Central memory CD8-positive, alpha-beta T cell (primary cell): ENCODE measurements at regions not wholly inside any gene's neighbourhood (a gene's known extent, or its start where the extent isn't known, plus 50 kb on each side); places are given as distances from the start of the nearest gene placed in this dataset.

Source experiments
- ATAC-seq: fragments of 150-1000 bp; cut with Tn5 transposase; replicated peaks from 2 replicates; pipeline ENCODE4 v1.10.0; 2022; ENCODE audit warnings: mild to moderate bottlenecking, moderate FRiP score, moderate number of reproducible peaks; ENCODE audit not compliant: poor library complexity, severe bottlenecking; ENCODE audit errors: extremely low read depth
- DNase-seq, 2 donors: peaks; one replicate each; pipeline ENCODE4 v3.0.0; 2021; ENCODE audit warnings: low spot score in 2 of 2
- H3K27ac Mint-ChIP-seq: one replicate; pipeline ENCODE4 v1.8.0; 2022; ENCODE audit warnings: low read depth, mild to moderate bottlenecking, moderate library complexity, mixed read lengths
- H3K27me3 Mint-ChIP-seq: one replicate; pipeline ENCODE4 v1.8.0; 2022; ENCODE audit warnings: mixed read lengths
- H3K36me3 Mint-ChIP-seq: one replicate; pipeline ENCODE4 v1.8.0; 2022; ENCODE audit warnings: mild to moderate bottlenecking, moderate library complexity, mixed read lengths; ENCODE audit not compliant: insufficient read depth
- H3K4me1 Mint-ChIP-seq: one replicate; pipeline ENCODE4 v1.8.0; 2022; ENCODE audit warnings: mixed read lengths
- H3K4me3 Mint-ChIP-seq: one replicate; pipeline ENCODE4 v1.8.0; 2022; ENCODE audit warnings: mild to moderate bottlenecking, moderate library complexity, mixed read lengths
- H3K9me3 Mint-ChIP-seq: one replicate; pipeline ENCODE4 v1.8.0; 2022; ENCODE audit warnings: mixed read lengths

GRCh38 chr11:41996533-41996932 is 537.1 kb upstream of the LRRC4C start:
- Mint-ChIP-seq H3K27me3 (no peaks in the 10 kb centered on the region), H3K36me3 (no peaks in the 10 kb centered on the region), H3K4me3 (no peak overlapping the region), H3K9me3 (peaks cover 7% of the 10 kb centered on the region), H3K27ac (no peak overlapping the region), H3K4me1 (no peaks in the 10 kb centered on the region)
- DNase-seq, result no peak
- no peak for ATAC-seq

- no peak overlapping the region for H3K27ac Mint-ChIP-seq
- H3K36me3 Mint-ChIP-seq, result no peaks in the 10 kb centered on the region
- no peak for DNase-seq
Measured at GRCh38 chr11:41997844-41998401, 538.5 kb upstream of the LRRC4C start.

DNA sequence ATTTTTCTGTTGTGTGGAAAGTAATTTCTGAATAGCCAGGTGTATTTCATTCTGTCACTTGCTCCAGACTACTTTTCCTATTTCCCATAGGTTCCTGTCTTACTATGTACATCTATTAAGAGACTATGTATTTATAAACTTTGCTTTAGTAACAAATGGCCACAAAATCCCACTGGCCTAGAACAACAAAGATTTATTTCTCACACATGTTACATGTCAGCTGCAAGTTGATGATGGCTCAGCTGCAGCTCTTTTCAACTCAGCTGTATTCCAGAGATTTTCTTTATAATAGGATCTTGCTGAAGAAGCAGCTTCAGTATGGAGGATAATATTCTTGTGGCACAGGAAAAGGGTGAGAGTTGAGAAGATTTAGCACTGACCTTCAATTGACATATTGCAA is 539.6 kb upstream of the LRRC4C start:
- Mint-ChIP-seq H3K4me1 (no peaks in the 10 kb centered on the region), H3K36me3 (no peaks in the 10 kb centered on the region), H3K27me3 (no peaks in the 10 kb centered on the region), H3K9me3 (peaks cover 6% of the 10 kb centered on the region), H3K4me3 (no peak overlapping the region), H3K27ac (no peak overlapping the region)
- ATAC-seq (no peak), DNase-seq (no peak)

More at GRCh38 chr11:41997844-41998401, 538.5 kb upstream of the LRRC4C start:
- H3K4me3 Mint-ChIP-seq, result no peak overlapping the region
- ATAC-seq, result no peak
- no peaks in the 10 kb centered on the region for H3K4me1 Mint-ChIP-seq
- H3K9me3 Mint-ChIP-seq, result peaks cover 7% of the 10 kb centered on the region
- no peaks in the 10 kb centered on the region for H3K27me3 Mint-ChIP-seq

- ATAC-seq (no peak), DNase-seq (no peak)
- Mint-ChIP-seq H3K27ac (no peak overlapping the region), H3K4me1 (no peaks in the 10 kb centered on the region), H3K36me3 (no peaks in the 10 kb centered on the region), H3K27me3 (no peaks in the 10 kb centered on the region), H3K9me3 (peaks cover 6% of the 10 kb centered on the region), H3K4me3 (no peak overlapping the region)
Measured at GRCh38 chr11:42003801-42004200, 544.3 kb upstream of the LRRC4C start.

- no peak overlapping the region for H3K4me3 Mint-ChIP-seq
- H3K27ac Mint-ChIP-seq, result no peak overlapping the region
- no peaks in the 10 kb centered on the region for H3K36me3 Mint-ChIP-seq
- no peak for ATAC-seq
- H3K27me3 Mint-ChIP-seq, result no peaks in the 10 kb centered on the region
- DNase-seq, result no peak
- peaks cover 21% of the 10 kb centered on the region for H3K9me3 Mint-ChIP-seq
- H3K4me1 Mint-ChIP-seq, result no peaks in the 10 kb centered on the region
Measured at GRCh38 chr11:42006766-42007165, 547.3 kb upstream of the LRRC4C start.

- no peaks in the 10 kb centered on the region for H3K36me3 Mint-ChIP-seq
- H3K4me1 Mint-ChIP-seq, result no peaks in the 10 kb centered on the region
- no peak for ATAC-seq
- no peaks in the 10 kb centered on the region for H3K27me3 Mint-ChIP-seq
- no peak overlapping the region for H3K4me3 Mint-ChIP-seq
- H3K9me3 Mint-ChIP-seq, result peaks cover 28% of the 10 kb centered on the region
- no peak for DNase-seq
- no peak overlapping the region for H3K27ac Mint-ChIP-seq
Measured at GRCh38 chr11:42012271-42012670, 552.8 kb upstream of the LRRC4C start.

- Mint-ChIP-seq H3K4me1 (no peaks in the 10 kb centered on the region), H3K27ac (no peak overlapping the region), H3K27me3 (no peaks in the 10 kb centered on the region), H3K36me3 (no peaks in the 10 kb centered on the region), H3K4me3 (no peak overlapping the region), H3K9me3 (peaks cover 30% of the 10 kb centered on the region)
- ATAC-seq (no peak), DNase-seq (no peak)
Measured at GRCh38 chr11:42013656-42014201, 554.3 kb upstream of the LRRC4C start.

- Mint-ChIP-seq H3K9me3 (peaks cover 24% of the 10 kb centered on the region), H3K4me1 (no peaks in the 10 kb centered on the region), H3K27ac (no peak overlapping the region), H3K36me3 (no peaks in the 10 kb centered on the region), H3K27me3 (no peaks in the 10 kb centered on the region), H3K4me3 (no peak overlapping the region)
- ATAC-seq (no peak), DNase-seq (no peak)
Measured at GRCh38 chr11:42021911-42022310, 562.5 kb upstream of the LRRC4C start.

DNA sequence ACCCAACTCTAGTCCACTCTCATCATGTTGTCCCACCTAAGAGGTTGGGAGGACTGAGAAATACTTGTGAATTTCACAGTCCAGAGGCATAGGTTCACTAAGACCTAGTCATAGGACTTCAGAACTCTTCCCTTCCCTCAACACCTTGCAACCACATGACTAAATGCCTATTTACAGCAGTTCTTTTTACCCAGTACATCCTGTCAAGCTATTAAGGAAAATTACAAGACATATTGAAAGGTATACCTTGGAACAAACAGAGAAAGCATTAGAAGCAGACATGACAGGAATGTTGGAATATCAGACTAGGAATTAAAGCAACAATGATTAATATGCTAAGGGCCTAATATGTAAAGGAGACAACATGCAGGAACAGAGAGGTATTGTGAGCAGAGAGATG is 563.8 kb upstream of the LRRC4C start:
- ATAC-seq (no peak), DNase-seq (no peak)
- H3K36me3 Mint-ChIP-seq, result no peaks in the 10 kb centered on the region
- no peaks in the 10 kb centered on the region for H3K4me1 Mint-ChIP-seq
- H3K27ac Mint-ChIP-seq, result no peak overlapping the region
- peaks cover 27% of the 10 kb centered on the region for H3K9me3 Mint-ChIP-seq
- no peaks in the 10 kb centered on the region for H3K27me3 Mint-ChIP-seq
- no peak overlapping the region for H3K4me3 Mint-ChIP-seq

- peaks cover 25% of the 10 kb centered on the region for H3K9me3 Mint-ChIP-seq
- H3K27me3 Mint-ChIP-seq, result no peaks in the 10 kb centered on the region
- no peak overlapping the region for H3K4me3 Mint-ChIP-seq
- H3K27ac Mint-ChIP-seq, result no peak overlapping the region
- no peak for DNase-seq
- ATAC-seq, result no peak
- H3K4me1 Mint-ChIP-seq, result no peaks in the 10 kb centered on the region
- H3K36me3 Mint-ChIP-seq, result no peaks in the 10 kb centered on the region
Measured at GRCh38 chr11:42025121-42025803, 565.8 kb upstream of the LRRC4C start.

DNA sequence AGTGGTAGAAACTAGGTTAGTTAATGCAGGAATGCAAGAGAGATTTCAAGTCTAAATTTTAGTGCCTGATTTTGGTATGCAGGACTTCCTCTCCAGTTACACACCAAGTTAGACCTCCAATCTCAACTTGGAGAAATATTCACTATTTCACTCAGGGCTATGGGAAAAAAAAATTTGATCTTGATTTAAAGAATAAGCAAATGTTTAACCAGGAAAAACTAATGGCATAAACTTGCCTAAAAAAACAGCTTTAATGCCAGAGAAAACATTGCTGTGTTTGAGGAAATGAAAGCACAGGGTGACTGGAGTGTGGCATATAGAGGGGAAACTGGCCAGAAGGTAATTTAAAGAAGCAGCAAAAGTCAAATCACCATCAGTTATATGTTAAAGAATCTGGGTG is 575.4 kb upstream of the LRRC4C start:
- H3K4me1 Mint-ChIP-seq, result no peaks in the 10 kb centered on the region
- H3K27ac Mint-ChIP-seq, result no peak overlapping the region
- no peak for DNase-seq
- H3K36me3 Mint-ChIP-seq, result no peaks in the 10 kb centered on the region
- no peaks in the 10 kb centered on the region for H3K27me3 Mint-ChIP-seq
- ATAC-seq, result no peak
- no peak overlapping the region for H3K4me3 Mint-ChIP-seq
- peaks cover 17% of the 10 kb centered on the region for H3K9me3 Mint-ChIP-seq

DNA sequence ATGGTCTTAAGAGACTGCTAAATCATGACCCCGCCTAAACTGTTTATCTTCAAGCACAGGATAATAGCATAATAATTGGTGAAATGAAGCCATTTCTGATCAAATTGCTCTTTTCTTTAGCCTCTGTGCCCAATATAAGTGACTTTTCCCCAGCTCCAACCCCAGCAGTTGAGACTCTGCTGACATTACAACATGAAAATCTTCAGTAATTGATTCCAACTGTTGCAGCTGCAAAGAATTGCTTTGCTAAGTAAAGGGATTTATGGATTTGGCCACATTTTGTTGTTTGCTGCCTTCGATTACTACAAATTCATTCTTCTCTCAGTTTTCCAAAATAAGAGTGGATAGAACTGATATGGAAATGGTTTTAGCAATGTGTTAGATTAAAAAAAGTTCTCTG is 576.7 kb upstream of the LRRC4C start:
- H3K36me3 Mint-ChIP-seq, result no peaks in the 10 kb centered on the region
- H3K9me3 Mint-ChIP-seq, result peaks cover 16% of the 10 kb centered on the region

DNA sequence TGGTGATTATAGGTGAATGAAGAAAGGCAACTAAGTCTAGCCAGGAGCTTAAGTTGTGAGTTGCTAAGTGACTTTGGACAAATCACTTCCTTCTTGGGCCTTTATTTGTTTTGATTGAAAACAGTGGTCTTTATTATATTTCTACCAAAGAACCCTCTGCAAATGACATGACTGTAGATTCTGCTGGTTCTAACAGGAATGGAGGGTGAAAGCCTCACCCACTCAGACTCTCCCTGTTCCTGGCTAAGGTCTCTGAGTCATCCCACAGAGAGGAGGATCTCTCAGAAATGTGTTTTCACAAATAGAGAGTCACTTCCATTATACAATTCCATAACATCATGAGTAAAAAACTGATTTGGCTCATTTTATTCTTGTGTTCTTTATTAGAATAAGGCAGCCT is 583.9 kb upstream of the LRRC4C start:
- peaks cover 18% of the 10 kb centered on the region for H3K9me3 Mint-ChIP-seq
- no peak overlapping the region for H3K27ac Mint-ChIP-seq
- DNase-seq (no peak), ATAC-seq (no peak)
- no peaks in the 10 kb centered on the region for H3K27me3 Mint-ChIP-seq
- H3K36me3 Mint-ChIP-seq, result no peaks in the 10 kb centered on the region
- H3K4me1 Mint-ChIP-seq, result no peaks in the 10 kb centered on the region
- H3K4me3 Mint-ChIP-seq, result no peak overlapping the region

More for the DNA sequence above, 576.7 kb upstream of the LRRC4C start:
- DNase-seq (no peak), ATAC-seq (no peak)
- Mint-ChIP-seq H3K4me1 (no peaks in the 10 kb centered on the region), H3K27ac (no peak overlapping the region), H3K4me3 (no peak overlapping the region), H3K27me3 (no peaks in the 10 kb centered on the region)
